SK-N-SH (cell line): ENCODE measurements at regions not wholly inside any gene's neighbourhood (a gene's known extent, or its start where the extent isn't known, plus 50 kb on each side); places are given as distances from the start of the nearest gene placed in this dataset.

Experiments
- EP300 ChIP-seq, 2 experiments: IDR thresholded peaks; 2 replicates each; pipeline versions ENCODE4 v1.4.0 to v1.6.1; 2012; ENCODE audit warnings: borderline replicate concordance in 1 of 2, low read depth in 1 of 2, low read length in 1 of 2
- EZH2phosphoT487 ChIP-seq: fragments of 200-600 bp; sonication (generic); IDR thresholded peaks from 2 replicates; pipeline ENCODE4 v1.6.1; 2017; ENCODE audit warnings: low read depth, mixed run types, mild to moderate bottlenecking, antibody characterized with exemption, moderate library complexity, borderline replicate concordance
- FOXJ3 ChIP-seq: sonication (generic); formaldehyde crosslinking; IDR thresholded peaks from 2 replicates; pipeline ENCODE4 v1.5.1; 2020; ENCODE audit warnings: mild to moderate bottlenecking, missing genetic modification reagents
- GABPA ChIP-seq: IDR thresholded peaks from 2 replicates; pipeline ENCODE4 v1.4.0; 2012; ENCODE audit warnings: low read depth, mild to moderate bottlenecking
- NFIC ChIP-seq: IDR thresholded peaks from 2 replicates; pipeline ENCODE4 v1.4.0; 2012; ENCODE audit warnings: borderline replicate concordance
- NRF1 ChIP-seq: IDR thresholded peaks from 2 replicates; pipeline ENCODE4 v1.6.1; 2012; ENCODE audit warnings: low read depth, mild to moderate bottlenecking, low read length
- RAD21 ChIP-seq: IDR thresholded peaks from 2 replicates; pipeline ENCODE4 v1.6.1; 2012; ENCODE audit warnings: mild to moderate bottlenecking, low read length
- REST ChIP-seq: IDR thresholded peaks from 2 replicates; pipeline ENCODE4 v1.6.1; 2012; ENCODE audit warnings: mild to moderate bottlenecking, low read depth, low read length, moderate library complexity
- SMC3 ChIP-seq: IDR thresholded peaks from 2 replicates; pipeline ENCODE4 v1.6.1; 2012; ENCODE audit warnings: low read depth, low read length, improper control_type of control experiment
- TAF1 ChIP-seq: IDR thresholded peaks from 2 replicates; pipeline ENCODE4 v1.6.1; 2012; ENCODE audit warnings: low read depth, mild to moderate bottlenecking, low read length, moderate library complexity, borderline replicate concordance
- TEAD4 ChIP-seq: IDR thresholded peaks from 2 replicates; pipeline ENCODE4 v1.4.0; 2012; ENCODE audit warnings: mild to moderate bottlenecking, borderline replicate concordance; ENCODE audit not compliant: insufficient read depth
- YY1 ChIP-seq: IDR thresholded peaks from 2 replicates; pipeline ENCODE4 v1.4.0; 2012; ENCODE audit warnings: low read depth, mild to moderate bottlenecking
- TF ChIP-seq, protein P1 (sequence below): fragments of 200-600 bp; sonication (generic); IDR thresholded peaks from 2 replicates; pipeline ENCODE4 v1.6.1; 2017; ENCODE audit warnings: antibody characterized with exemption, mild to moderate bottlenecking, moderate library complexity

GRCh38 chr13:84208246-84208910 is 326.1 kb upstream of the SLITRK1 start:
- TF ChIP-seq NFIC: no peak
- TF ChIP-seq, protein P1, sequence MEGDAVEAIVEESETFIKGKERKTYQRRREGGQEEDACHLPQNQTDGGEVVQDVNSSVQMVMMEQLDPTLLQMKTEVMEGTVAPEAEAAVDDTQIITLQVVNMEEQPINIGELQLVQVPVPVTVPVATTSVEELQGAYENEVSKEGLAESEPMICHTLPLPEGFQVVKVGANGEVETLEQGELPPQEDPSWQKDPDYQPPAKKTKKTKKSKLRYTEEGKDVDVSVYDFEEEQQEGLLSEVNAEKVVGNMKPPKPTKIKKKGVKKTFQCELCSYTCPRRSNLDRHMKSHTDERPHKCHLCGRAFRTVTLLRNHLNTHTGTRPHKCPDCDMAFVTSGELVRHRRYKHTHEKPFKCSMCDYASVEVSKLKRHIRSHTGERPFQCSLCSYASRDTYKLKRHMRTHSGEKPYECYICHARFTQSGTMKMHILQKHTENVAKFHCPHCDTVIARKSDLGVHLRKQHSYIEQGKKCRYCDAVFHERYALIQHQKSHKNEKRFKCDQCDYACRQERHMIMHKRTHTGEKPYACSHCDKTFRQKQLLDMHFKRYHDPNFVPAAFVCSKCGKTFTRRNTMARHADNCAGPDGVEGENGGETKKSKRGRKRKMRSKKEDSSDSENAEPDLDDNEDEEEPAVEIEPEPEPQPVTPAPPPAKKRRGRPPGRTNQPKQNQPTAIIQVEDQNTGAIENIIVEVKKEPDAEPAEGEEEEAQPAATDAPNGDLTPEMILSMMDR: no peak
- TF ChIP-seq YY1: no peak
- TF ChIP-seq TAF1: no peak
- TF ChIP-seq EP300 (IDR thresholded peaks at IDR 0.05; ENCODE audit: borderline replicate concordance in 1 of 2, low read depth in 1 of 2, low read length in 1 of 2): no peak
- no peak for TF ChIP-seq EZH2phosphoT487
- TF ChIP-seq NRF1: no peak
- TF ChIP-seq RAD21: no peak
- TF ChIP-seq REST: no peak
- TF ChIP-seq TEAD4: no peak
- TF ChIP-seq GABPA: no peak
- no peak for TF ChIP-seq FOXJ3
- no peak for TF ChIP-seq SMC3
